Suprapubic skin (tissue), 3 donors: ENCODE measurements at regions not wholly inside any gene's neighbourhood (a gene's known extent, or its start where the extent isn't known, plus 50 kb on each side); places are given as distances from the start of the nearest gene placed in this dataset.

Experiments
- EP300 ChIP-seq: sonication (generic); formaldehyde crosslinking; IDR thresholded peaks from one replicate; pipeline ENCODE4 v1.6.1; 2017; ENCODE audit warnings: antibody characterized with exemption
- POLR2A ChIP-seq, 2 donors: fragments of 450-650 bp; IDR thresholded peaks; one replicate each; pipeline ENCODE4 v1.6.1; 2017; ENCODE audit warnings: antibody characterized with exemption in 2 of 2, mild to moderate bottlenecking in 2 of 2, moderate library complexity in 2 of 2
- TF ChIP-seq, protein P1 (sequence below), 2 donors: fragments of 200-600 bp in 1 of 2; fragments of 450-650 bp in 1 of 2; sonication (generic) in 1 of 2; IDR thresholded peaks; one replicate each; pipeline ENCODE4 v1.5.1; 2016 to 2019; ENCODE audit warnings: antibody characterized with exemption in 2 of 2, mild to moderate bottlenecking in 1 of 2, moderate library complexity in 1 of 2

DNA sequence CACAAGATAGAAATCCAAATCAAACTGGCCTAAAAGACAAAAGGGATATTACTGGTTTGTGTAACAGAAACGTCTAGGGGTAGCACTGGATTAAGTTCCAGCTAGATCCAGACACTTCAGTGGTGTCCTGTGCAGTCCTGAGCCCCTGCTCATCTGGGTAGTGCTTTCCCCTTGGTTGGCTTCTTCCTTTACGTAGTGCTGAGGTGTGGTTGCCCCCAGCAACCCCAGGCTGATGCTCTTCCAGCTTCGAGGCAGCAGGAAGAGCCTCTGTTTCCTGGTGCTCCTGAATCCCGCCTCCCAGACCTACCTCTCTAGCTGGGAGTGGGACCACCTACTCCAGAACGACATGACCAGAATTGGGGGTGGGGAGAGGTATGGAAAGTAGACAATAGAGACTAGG lies 166.1 kb upstream of the ADRA1B start:
- TF ChIP-seq, protein P1, sequence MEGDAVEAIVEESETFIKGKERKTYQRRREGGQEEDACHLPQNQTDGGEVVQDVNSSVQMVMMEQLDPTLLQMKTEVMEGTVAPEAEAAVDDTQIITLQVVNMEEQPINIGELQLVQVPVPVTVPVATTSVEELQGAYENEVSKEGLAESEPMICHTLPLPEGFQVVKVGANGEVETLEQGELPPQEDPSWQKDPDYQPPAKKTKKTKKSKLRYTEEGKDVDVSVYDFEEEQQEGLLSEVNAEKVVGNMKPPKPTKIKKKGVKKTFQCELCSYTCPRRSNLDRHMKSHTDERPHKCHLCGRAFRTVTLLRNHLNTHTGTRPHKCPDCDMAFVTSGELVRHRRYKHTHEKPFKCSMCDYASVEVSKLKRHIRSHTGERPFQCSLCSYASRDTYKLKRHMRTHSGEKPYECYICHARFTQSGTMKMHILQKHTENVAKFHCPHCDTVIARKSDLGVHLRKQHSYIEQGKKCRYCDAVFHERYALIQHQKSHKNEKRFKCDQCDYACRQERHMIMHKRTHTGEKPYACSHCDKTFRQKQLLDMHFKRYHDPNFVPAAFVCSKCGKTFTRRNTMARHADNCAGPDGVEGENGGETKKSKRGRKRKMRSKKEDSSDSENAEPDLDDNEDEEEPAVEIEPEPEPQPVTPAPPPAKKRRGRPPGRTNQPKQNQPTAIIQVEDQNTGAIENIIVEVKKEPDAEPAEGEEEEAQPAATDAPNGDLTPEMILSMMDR (IDR thresholded peaks at IDR 0.05), result no peak
- TF ChIP-seq POLR2A (IDR thresholded peaks at IDR 0.05) (no peak), EP300 (no peak)
